COLO829 (cell line): ENCODE measurements at regions not wholly inside any gene's neighbourhood (a gene's known extent, or its start where the extent isn't known, plus 50 kb on each side); places are given as distances from the start of the nearest gene placed in this dataset.

Experiments
- DNase-seq: peaks from one replicate; pipeline ENCODE4 v3.0.0; 2012; ENCODE audit warnings: low spot score

- DNase-seq = no peak
Measured at GRCh38 chr12:94712815-94713515, 62.6 kb upstream of the TMCC3 start.

- peak; percentile 16 for DNase-seq
Measured at GRCh38 chr12:94710933-94711332, 60.6 kb upstream of the TMCC3 start.

GRCh38 chr12:94707892-94708291 lies 57.5 kb upstream of the TMCC3 start:
- no peak for DNase-seq

GRCh38 chr12:94707036-94707435 lies 56.7 kb upstream of the TMCC3 start:
- DNase-seq = no peak

- DNase-seq = no peak
Measured at GRCh38 chr12:94706250-94706661, 55.9 kb upstream of the TMCC3 start.

GRCh38 chr12:94705676-94706075 lies 55.3 kb upstream of the TMCC3 start:
- DNase-seq = no peak

GRCh38 chr12:94704452-94705306 lies 54.3 kb upstream of the TMCC3 start:
- no peak for DNase-seq

- DNase-seq = no peak
Measured at GRCh38 chr12:94702696-94703095, 52.3 kb upstream of the TMCC3 start.

GRCh38 chr12:94701711-94702110 lies 51.4 kb upstream of the TMCC3 start:
- DNase-seq = no peak

- DNase-seq = no peak
Measured at GRCh38 chr12:94700662-94701061, 50.3 kb upstream of the TMCC3 start.
